Stomach (tissue), 8 donors: ENCODE measurements at regions not wholly inside any gene's neighbourhood (a gene's known extent, or its start where the extent isn't known, plus 50 kb on each side); places are given as distances from the start of the nearest gene placed in this dataset.

ENCODE experiments used
- DNase-seq, 2 donors: peaks; one replicate each; pipeline versions ENCODE4 v3.0.0 to v3.0.0-alpha.2; 2013 to 2019
- H3K27ac ChIP-seq, 5 donors: fragments of 200-600 bp in 4 of 5; sonication (generic) in 4 of 5; one replicate each; pipeline ENCODE4 v1.5.1; 2013 to 2019; ENCODE audit warnings: mild to moderate bottlenecking in 1 of 5, moderate library complexity in 1 of 5
- H3K27me3 ChIP-seq, 3 donors: fragments of 200-600 bp; sonication (generic); one replicate each; pipeline ENCODE4 v1.5.1; 2017 to 2019; ENCODE audit warnings: mixed run types in 1 of 3
- H3K36me3 ChIP-seq, 4 donors: fragments of 200-600 bp; sonication (generic); 1 replicate in 3 of 4; 2 replicates in 1 of 4; pipeline ENCODE4 v1.5.1; 2016 to 2019
- H3K4me1 ChIP-seq, 4 donors: fragments of 200-600 bp; sonication (generic); one replicate each; pipeline ENCODE4 v1.5.1; 2016 to 2019
- H3K4me3 ChIP-seq, 4 donors: fragments of 200-600 bp; sonication (generic) in 3 of 4; one replicate each; pipeline ENCODE4 v1.5.1; 2016 to 2019; ENCODE audit warnings: mild to moderate bottlenecking in 1 of 4
- H3K9me3 ChIP-seq, 4 donors: fragments of 200-600 bp; sonication (generic); one replicate each; pipeline ENCODE4 v1.5.1; 2016 to 2019
- EP300 ChIP-seq: sonication (generic); formaldehyde crosslinking; IDR thresholded peaks from one replicate; pipeline ENCODE4 v1.6.1; 2017; ENCODE audit warnings: antibody characterized with exemption
- POLR2A ChIP-seq, 4 donors: fragments of 450-650 bp; IDR thresholded peaks; one replicate each; pipeline ENCODE4 v1.6.1; 2016; ENCODE audit warnings: antibody characterized with exemption in 4 of 4, control low read depth in 2 of 4, mild to moderate bottlenecking in 1 of 4, moderate library complexity in 1 of 4
- POLR2AphosphoS5 ChIP-seq, 3 donors: sonication (generic); formaldehyde crosslinking; IDR thresholded peaks; one replicate each; pipeline ENCODE4 v1.6.1; 2016; ENCODE audit warnings: antibody characterized with exemption in 3 of 3
- WGBS, 5 donors: extraction: QIAGEN DNeasy Blood & Tissue Kit in 3 of 5; methylation state at CpG; one replicate each; pipeline versions ENCODE4 v1.1.5 to v1.1.7; 2013 to 2018; 5-methylcytosine and 5-hydroxymethylcytosine counted together
- intact Hi-C: fragments of 100-400 bp; cut with DNase I; formaldehyde crosslinking; loops from one replicate; pipeline ENCODE4 v1.15.1; 2023; ENCODE audit warnings: low total_unique reads
- TF ChIP-seq, protein P1 (sequence below), 7 experiments: fragments of 450-650 bp in 4 of 7; fragments of 200-600 bp in 3 of 7; sonication (generic) in 3 of 7; IDR thresholded peaks; one replicate each; pipeline ENCODE4 v1.5.1; 2016 to 2019; ENCODE audit warnings: antibody characterized with exemption in 7 of 7, control low read depth in 2 of 7, mild to moderate bottlenecking in 1 of 7
- donor health status: healthy with polysubstance abuse.
- donor health status: Bipolar disorder and iron deficiency.
- donor health status: healthy.

DNA sequence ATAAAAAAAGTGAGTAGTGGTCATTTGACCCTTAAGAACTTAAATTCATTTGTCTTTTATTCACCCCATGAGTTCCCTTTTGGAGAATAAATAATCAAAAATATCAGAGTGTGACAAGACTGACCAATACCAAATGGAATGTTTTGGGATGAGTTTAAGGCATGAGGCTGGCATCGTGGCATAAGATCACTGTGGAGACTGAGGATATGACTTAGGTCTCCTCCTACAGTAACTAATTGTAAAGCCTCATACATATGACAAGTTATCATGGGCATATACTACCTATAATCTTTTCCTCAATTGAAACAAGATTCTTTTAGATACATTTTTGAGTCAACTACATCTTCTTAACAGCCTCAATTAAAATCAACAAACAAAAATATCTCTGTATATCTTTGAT is 782.0 kb downstream of the SLITRK1 start:
- H3K9me3 ChIP-seq, result peaks cover 0 to 4% (median 0%) of the 10 kb centered on the region in 4 donors
- DNase-seq, result no peak

DNA sequence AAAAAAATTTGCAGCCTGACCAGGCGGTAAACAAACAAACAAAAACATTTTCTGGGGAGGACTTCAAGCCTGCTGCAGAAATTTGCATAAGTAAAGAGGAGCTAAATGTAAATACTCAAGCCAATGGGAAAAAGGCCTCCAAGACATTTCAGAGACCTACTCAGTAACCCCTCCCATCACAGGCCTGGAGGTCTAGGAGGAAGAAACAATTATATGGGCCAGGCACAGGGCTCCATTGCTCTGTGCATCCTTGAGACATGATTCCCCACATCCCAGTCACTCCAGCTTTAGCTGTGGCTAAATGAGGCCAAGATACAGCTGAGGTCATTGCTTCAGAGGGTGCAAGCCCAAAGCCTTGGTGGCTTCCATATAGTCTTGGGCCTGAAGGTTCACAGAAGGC is 793.4 kb downstream of the SLITRK1 start:
- TF ChIP-seq EP300, result no peak
- TF ChIP-seq, protein P1, sequence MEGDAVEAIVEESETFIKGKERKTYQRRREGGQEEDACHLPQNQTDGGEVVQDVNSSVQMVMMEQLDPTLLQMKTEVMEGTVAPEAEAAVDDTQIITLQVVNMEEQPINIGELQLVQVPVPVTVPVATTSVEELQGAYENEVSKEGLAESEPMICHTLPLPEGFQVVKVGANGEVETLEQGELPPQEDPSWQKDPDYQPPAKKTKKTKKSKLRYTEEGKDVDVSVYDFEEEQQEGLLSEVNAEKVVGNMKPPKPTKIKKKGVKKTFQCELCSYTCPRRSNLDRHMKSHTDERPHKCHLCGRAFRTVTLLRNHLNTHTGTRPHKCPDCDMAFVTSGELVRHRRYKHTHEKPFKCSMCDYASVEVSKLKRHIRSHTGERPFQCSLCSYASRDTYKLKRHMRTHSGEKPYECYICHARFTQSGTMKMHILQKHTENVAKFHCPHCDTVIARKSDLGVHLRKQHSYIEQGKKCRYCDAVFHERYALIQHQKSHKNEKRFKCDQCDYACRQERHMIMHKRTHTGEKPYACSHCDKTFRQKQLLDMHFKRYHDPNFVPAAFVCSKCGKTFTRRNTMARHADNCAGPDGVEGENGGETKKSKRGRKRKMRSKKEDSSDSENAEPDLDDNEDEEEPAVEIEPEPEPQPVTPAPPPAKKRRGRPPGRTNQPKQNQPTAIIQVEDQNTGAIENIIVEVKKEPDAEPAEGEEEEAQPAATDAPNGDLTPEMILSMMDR (IDR thresholded peaks at IDR 0.05), result no peak
- TF ChIP-seq POLR2A (IDR thresholded peaks at IDR 0.05), result no peak
- no peak for TF ChIP-seq POLR2AphosphoS5 (IDR thresholded peaks at IDR 0.05)
- intact Hi-C loops, result no loop called here
- no peak overlapping the region for H3K27ac ChIP-seq

More for the DNA sequence above, 782.0 kb downstream of the SLITRK1 start:
- H3K4me3 ChIP-seq, result no peak overlapping the region
- WGBS, 5 donors, result 65 to 83% (median 72%) methylated on average over 1 of the region's 1 CpG
- no peaks in the 10 kb centered on the region for H3K27me3 ChIP-seq
- TF ChIP-seq EP300, result no peak
- no peak for TF ChIP-seq POLR2AphosphoS5 (IDR thresholded peaks at IDR 0.05)
- TF ChIP-seq POLR2A (IDR thresholded peaks at IDR 0.05), result no peak
- TF ChIP-seq, protein P1 (IDR thresholded peaks at IDR 0.05), result no peak
- intact Hi-C loops, result no loop called here
- H3K27ac ChIP-seq, result no peak overlapping the region
- H3K36me3 ChIP-seq, result no peaks in the 10 kb centered on the region
- H3K4me1 ChIP-seq, result no peaks in the 10 kb centered on the region

DNA sequence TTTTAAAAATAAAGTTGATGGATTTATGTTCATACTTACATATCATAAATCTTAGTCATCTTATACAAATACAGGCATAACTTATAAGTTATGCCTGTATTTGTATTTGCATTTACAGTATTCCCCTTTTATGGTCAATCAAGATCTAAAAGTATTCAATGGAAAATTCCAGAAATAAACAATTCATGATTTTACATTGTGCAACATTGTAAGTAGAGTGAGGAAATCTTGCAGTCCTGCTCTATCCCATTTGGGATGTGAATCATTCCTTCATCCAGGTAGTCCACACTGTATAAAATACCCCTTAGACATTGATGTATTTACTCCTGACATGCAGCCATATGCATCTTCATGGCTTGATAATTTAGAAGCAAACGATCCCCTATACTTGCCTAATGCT is 795.3 kb downstream of the SLITRK1 start:
- intact Hi-C loops, result no loop called here
- Histone ChIP-seq H3K27me3 (no peaks in the 10 kb centered on the region), H3K4me1 (no peaks in the 10 kb centered on the region), H3K27ac (no peak overlapping the region), H3K36me3 (no peaks in the 10 kb centered on the region), H3K4me3 (no peak overlapping the region), H3K9me3 (peaks cover 0 to 30% (median 11%) of the 10 kb centered on the region in 4 donors)
- TF ChIP-seq POLR2AphosphoS5 (IDR thresholded peaks at IDR 0.05), result no peak
- TF ChIP-seq POLR2A (IDR thresholded peaks at IDR 0.05), result no peak
- TF ChIP-seq, protein P1 (IDR thresholded peaks at IDR 0.05), result no peak
- no peak for TF ChIP-seq EP300
- DNase-seq, result no peak
- WGBS, 5 donors, result 76 to 94% (median 80%) methylated on average over 1 of the region's 1 CpG

More for the DNA sequence above, 793.4 kb downstream of the SLITRK1 start:
- no peak for DNase-seq
- no peaks in the 10 kb centered on the region for H3K36me3 ChIP-seq
- no peak overlapping the region for H3K4me3 ChIP-seq
- 44 to 97% (median 92%) methylated on average over 1 of the region's 1 CpG for WGBS, 5 donors
- no peaks in the 10 kb centered on the region for H3K27me3 ChIP-seq
- no peaks in the 10 kb centered on the region for H3K4me1 ChIP-seq
- peaks cover 0 to 26% (median 13%) of the 10 kb centered on the region in 4 donors for H3K9me3 ChIP-seq

DNA sequence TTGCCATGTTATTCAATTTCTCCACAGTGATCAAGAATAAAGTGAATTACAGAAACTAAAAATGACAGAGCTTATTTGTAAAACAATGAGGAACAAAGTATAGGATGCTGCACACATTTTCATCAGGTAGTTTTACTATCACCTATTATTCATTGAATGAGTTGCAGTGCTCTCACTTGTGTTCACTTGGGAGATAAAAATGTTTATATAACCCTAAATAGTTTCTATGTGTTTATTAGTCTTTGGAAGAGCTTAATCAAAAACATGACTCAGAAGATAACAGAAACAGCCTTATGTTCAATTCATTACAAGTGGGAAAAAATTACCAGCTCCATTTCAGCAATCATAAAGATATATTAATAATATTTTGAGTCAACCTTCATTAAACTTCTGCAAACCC is 796.2 kb downstream of the SLITRK1 start:
- Histone ChIP-seq H3K9me3 (peaks cover 0 to 30% (median 11%) of the 10 kb centered on the region in 4 donors), H3K27me3 (no peaks in the 10 kb centered on the region), H3K27ac (no peak overlapping the region), H3K4me3 (no peak overlapping the region), H3K4me1 (no peaks in the 10 kb centered on the region), H3K36me3 (no peaks in the 10 kb centered on the region)
- TF ChIP-seq POLR2A (IDR thresholded peaks at IDR 0.05) (no peak), POLR2AphosphoS5 (IDR thresholded peaks at IDR 0.05) (no peak)
- DNase-seq, result no peak
- intact Hi-C loops, result no loop called here

DNA sequence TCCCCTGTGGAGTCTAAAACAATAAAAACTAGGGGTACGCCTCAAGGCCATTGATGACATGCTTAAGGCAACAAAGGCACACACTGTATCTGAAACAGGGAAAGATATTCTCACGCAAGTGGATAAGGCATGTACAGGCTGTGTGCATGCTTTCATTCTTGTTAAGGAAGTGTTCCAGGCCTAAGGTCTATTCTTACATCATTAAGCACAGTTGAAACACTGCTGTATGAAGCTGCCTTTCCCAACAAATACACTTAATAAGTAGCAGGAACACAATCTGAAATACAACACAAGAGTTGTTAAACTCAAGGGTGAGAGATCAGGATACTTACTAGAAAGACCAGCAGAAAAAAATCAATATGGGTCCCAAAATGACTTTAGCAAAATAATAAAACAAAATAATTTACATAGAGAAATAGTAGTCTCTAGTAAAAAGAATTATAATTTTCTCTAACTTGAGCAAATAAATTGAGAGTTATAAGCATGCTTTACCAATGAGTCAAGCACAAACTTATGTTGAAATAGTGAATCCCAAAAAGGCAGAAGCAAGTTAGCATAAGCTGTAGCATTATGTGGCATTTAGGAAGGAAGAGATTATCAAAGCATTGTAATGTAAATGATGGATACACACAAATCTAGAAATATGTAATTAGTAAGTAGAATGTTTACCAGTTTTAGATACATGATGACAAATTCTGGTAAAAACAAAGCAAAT is 796.9 kb downstream of the SLITRK1 start:
- peaks cover 0 to 23% (median 11%) of the 10 kb centered on the region in 4 donors for H3K9me3 ChIP-seq
- no peaks in the 10 kb centered on the region for H3K4me1 ChIP-seq
- no peak overlapping the region for H3K4me3 ChIP-seq
- H3K36me3 ChIP-seq, result no peaks in the 10 kb centered on the region
- WGBS, 5 donors, result 81 to 88% (median 85%) methylated on average over 2 of the region's 2 CpGs
- no peak overlapping the region for H3K27ac ChIP-seq
- no peak for DNase-seq
- intact Hi-C loops, result no loop called here
- TF ChIP-seq, protein P1 (IDR thresholded peaks at IDR 0.05), result no peak
- no peak for TF ChIP-seq POLR2A (IDR thresholded peaks at IDR 0.05)
- TF ChIP-seq EP300, result no peak
- TF ChIP-seq POLR2AphosphoS5 (IDR thresholded peaks at IDR 0.05), result no peak
- H3K27me3 ChIP-seq, result no peaks in the 10 kb centered on the region
